PC-3 (cell line): ENCODE measurements at regions not wholly inside any gene's neighbourhood (a gene's known extent, or its start where the extent isn't known, plus 50 kb on each side); places are given as distances from the start of the nearest gene placed in this dataset.

Source experiments
- EZH2 ChIP-seq: fragments of 300-600 bp; sonication (generic); IDR thresholded peaks from one replicate; pipeline ENCODE4 v1.6.1; 2017; ENCODE audit warnings: antibody characterized with exemption, mild to moderate bottlenecking, low read length; ENCODE audit not compliant: unreplicated experiment
- EZH2phosphoT487 ChIP-seq: fragments of 300-600 bp; sonication (generic); IDR thresholded peaks from 2 replicates; pipeline ENCODE4 v1.6.1; 2018; ENCODE audit warnings: mild to moderate bottlenecking, antibody characterized with exemption, low read length, borderline replicate concordance
- TF ChIP-seq, protein P1 (sequence below): fragments of 300-600 bp; sonication (generic); conservative IDR thresholded peaks from 2 replicates; pipeline ENCODE4 v1.5.1; 2017; ENCODE audit warnings: antibody characterized with exemption, low read depth, mild to moderate bottlenecking, low read length

DNA sequence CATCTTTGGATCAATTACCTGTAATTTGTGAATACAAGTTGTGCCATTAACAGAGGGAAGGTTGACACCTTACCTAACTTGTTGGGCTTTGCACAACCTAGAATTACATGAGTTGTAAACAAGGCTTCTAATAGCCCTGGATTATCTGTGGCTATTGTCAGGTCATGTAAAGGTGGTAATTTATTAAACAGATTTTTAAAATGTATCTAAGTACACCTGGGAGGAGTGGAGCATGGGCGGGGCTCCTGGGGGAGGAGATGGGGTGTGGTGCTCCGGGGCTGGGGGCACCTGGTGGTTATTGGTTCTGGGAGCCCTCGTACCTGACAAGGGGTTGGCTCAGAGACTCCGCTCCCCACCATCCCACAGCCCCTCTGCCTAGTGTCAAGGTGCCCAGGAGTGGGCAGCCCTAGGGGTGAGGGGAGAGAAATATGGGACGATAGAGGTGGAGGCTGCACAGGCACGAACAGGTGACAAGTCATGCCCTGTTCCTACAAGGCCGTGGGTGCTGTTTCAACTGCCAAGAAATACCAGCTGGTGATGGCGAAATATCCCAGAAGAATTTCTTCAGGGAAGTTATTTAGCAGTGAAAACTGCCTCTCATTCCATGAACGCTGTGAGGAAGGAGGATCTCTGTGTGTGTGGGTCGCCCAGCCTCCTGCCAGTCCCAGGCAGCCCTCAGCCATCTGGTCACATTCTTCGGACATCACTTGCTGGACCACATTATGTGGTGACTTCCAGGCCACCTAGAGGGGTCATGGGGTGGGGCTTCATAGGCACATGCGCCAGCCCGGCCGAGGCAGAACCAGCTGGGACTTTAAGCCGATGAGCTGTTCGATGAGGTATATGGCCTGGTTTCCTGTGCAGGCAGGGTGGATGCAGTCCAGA is 55.5 kb upstream of the IRX3 start:
- TF ChIP-seq, protein P1, sequence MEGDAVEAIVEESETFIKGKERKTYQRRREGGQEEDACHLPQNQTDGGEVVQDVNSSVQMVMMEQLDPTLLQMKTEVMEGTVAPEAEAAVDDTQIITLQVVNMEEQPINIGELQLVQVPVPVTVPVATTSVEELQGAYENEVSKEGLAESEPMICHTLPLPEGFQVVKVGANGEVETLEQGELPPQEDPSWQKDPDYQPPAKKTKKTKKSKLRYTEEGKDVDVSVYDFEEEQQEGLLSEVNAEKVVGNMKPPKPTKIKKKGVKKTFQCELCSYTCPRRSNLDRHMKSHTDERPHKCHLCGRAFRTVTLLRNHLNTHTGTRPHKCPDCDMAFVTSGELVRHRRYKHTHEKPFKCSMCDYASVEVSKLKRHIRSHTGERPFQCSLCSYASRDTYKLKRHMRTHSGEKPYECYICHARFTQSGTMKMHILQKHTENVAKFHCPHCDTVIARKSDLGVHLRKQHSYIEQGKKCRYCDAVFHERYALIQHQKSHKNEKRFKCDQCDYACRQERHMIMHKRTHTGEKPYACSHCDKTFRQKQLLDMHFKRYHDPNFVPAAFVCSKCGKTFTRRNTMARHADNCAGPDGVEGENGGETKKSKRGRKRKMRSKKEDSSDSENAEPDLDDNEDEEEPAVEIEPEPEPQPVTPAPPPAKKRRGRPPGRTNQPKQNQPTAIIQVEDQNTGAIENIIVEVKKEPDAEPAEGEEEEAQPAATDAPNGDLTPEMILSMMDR, result no peak
- TF ChIP-seq EZH2phosphoT487 (no peak), EZH2 (no peak)
